Ovary (tissue), 3 donors: ENCODE measurements at regions not wholly inside any gene's neighbourhood (a gene's known extent, or its start where the extent isn't known, plus 50 kb on each side); places are given as distances from the start of the nearest gene placed in this dataset.

Experiments used
- EP300 ChIP-seq: sonication (generic); formaldehyde crosslinking; IDR thresholded peaks from one replicate; pipeline ENCODE4 v1.6.1; 2017; ENCODE audit warnings: antibody characterized with exemption
- POLR2A ChIP-seq: fragments of 450-650 bp; IDR thresholded peaks from one replicate; pipeline ENCODE4 v1.6.1; 2017; ENCODE audit warnings: antibody characterized with exemption, mild to moderate bottlenecking, moderate library complexity
- TF ChIP-seq, protein P1 (sequence below), 3 donors: fragments of 450-650 bp in 2 of 3; fragments of 200-600 bp in 1 of 3; IDR thresholded peaks; one replicate each; pipeline versions ENCODE4 v1.5.1 to v1.8.0; 2016 to 2022; ENCODE audit warnings: antibody characterized with exemption in 3 of 3, mild to moderate bottlenecking in 1 of 3
- donor health status: DM: no; HTN: no; CAD: no.

GRCh38 chr16:31810863-31811262 lies 62.7 kb upstream of the ZNF267 start:
- TF ChIP-seq, protein P1, sequence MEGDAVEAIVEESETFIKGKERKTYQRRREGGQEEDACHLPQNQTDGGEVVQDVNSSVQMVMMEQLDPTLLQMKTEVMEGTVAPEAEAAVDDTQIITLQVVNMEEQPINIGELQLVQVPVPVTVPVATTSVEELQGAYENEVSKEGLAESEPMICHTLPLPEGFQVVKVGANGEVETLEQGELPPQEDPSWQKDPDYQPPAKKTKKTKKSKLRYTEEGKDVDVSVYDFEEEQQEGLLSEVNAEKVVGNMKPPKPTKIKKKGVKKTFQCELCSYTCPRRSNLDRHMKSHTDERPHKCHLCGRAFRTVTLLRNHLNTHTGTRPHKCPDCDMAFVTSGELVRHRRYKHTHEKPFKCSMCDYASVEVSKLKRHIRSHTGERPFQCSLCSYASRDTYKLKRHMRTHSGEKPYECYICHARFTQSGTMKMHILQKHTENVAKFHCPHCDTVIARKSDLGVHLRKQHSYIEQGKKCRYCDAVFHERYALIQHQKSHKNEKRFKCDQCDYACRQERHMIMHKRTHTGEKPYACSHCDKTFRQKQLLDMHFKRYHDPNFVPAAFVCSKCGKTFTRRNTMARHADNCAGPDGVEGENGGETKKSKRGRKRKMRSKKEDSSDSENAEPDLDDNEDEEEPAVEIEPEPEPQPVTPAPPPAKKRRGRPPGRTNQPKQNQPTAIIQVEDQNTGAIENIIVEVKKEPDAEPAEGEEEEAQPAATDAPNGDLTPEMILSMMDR (IDR thresholded peaks at IDR 0.05), result no peak
- TF ChIP-seq POLR2A (no peak), EP300 (no peak)
